Loucy (cell line): ENCODE measurements at regions not wholly inside any gene's neighbourhood (a gene's known extent, or its start where the extent isn't known, plus 50 kb on each side); places are given as distances from the start of the nearest gene placed in this dataset.

Source experiments
- CTCF ChIP-seq: fragments of 200-600 bp; sonication (generic); conservative IDR thresholded peaks from 2 replicates; pipeline ENCODE4 v1.5.1; 2014; ENCODE audit warnings: mild to moderate bottlenecking, antibody characterized with exemption, low read length
- EZH2phosphoT487 ChIP-seq: fragments of 200-600 bp; IDR thresholded peaks from 2 replicates; pipeline ENCODE4 v1.6.1; 2018; ENCODE audit warnings: antibody characterized with exemption, mild to moderate bottlenecking, moderate library complexity, borderline replicate concordance

GRCh38 chr1:80593197-80593596, 1207.5 kb upstream of the ADGRL2 start:
- TF ChIP-seq CTCF (no peak), EZH2phosphoT487 (no peak)
